Fibroblast of the aortic adventitia (primary cell): ENCODE measurements at regions not wholly inside any gene's neighbourhood (a gene's known extent, or its start where the extent isn't known, plus 50 kb on each side); places are given as distances from the start of the nearest gene placed in this dataset.
"Not testable (repeated sequence)": the region's sequence is repeated elsewhere in the genome, so short reads cannot be mapped to it uniquely, and the experiment has no call there.

Source experiments
- DNase-seq: peaks from one replicate; pipeline ENCODE4 v3.0.0-alpha.2; 2010; ENCODE audit warnings: low read depth
- H3K4me3 ChIP-seq: 2 replicates; pipeline ENCODE4 v1.5.1; 2011; ENCODE audit warnings: low read depth, mild to moderate bottlenecking, control low read depth, low read length, moderate library complexity
- TF ChIP-seq, protein P1 (sequence below): IDR thresholded peaks from 2 replicates; pipeline ENCODE4 v1.5.1; 2011; ENCODE audit warnings: mild to moderate bottlenecking, low read length, control low read depth, inconsistent platforms; ENCODE audit not compliant: insufficient read depth

DNA sequence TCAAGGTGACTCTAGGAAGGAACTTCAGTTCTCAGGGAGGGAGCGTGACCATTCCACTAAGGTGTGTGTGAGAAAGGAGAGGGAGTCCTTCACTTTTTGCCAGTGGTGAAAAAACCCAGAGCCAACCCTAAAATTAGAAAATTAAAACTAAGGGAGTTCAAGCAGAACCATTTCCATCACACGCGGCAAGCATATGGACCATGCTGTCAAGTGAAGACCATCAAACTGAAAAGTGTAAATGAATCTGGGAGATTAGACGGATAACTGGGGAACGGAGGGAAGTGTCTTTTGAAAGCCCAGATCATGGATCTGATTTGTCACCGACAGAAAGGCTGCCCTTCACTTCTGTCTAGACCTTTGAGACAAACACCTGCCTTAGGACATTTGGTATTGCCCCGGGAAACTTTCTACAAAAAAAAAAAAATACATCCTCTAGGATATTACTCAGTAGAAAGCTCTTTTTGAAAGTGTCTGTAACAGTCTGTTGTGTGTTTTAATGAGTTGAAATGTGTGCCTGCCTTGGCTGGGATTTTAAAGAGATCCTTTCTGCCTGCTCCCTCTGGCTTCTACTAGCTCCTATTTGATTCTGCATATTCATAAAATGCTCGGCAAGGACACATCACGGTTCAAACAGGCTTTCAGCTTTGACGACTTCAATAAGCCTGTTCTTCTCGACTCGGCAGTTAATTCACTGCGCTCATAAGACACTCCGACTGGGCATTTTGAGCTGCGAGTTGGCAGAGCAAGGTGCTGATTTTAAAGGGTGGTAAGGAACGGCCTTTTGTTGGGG lies 81.4 kb upstream of the ERCC4 start:
- no peak overlapping the region for H3K4me3 ChIP-seq
- no peak for DNase-seq
- TF ChIP-seq, protein P1, sequence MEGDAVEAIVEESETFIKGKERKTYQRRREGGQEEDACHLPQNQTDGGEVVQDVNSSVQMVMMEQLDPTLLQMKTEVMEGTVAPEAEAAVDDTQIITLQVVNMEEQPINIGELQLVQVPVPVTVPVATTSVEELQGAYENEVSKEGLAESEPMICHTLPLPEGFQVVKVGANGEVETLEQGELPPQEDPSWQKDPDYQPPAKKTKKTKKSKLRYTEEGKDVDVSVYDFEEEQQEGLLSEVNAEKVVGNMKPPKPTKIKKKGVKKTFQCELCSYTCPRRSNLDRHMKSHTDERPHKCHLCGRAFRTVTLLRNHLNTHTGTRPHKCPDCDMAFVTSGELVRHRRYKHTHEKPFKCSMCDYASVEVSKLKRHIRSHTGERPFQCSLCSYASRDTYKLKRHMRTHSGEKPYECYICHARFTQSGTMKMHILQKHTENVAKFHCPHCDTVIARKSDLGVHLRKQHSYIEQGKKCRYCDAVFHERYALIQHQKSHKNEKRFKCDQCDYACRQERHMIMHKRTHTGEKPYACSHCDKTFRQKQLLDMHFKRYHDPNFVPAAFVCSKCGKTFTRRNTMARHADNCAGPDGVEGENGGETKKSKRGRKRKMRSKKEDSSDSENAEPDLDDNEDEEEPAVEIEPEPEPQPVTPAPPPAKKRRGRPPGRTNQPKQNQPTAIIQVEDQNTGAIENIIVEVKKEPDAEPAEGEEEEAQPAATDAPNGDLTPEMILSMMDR = no peak

GRCh38 chr16:13839577-13839976 lies 80.4 kb upstream of the ERCC4 start:
- TF ChIP-seq, protein P1 = no peak
- H3K4me3 ChIP-seq = no peak overlapping the region
- no peak for DNase-seq

DNA sequence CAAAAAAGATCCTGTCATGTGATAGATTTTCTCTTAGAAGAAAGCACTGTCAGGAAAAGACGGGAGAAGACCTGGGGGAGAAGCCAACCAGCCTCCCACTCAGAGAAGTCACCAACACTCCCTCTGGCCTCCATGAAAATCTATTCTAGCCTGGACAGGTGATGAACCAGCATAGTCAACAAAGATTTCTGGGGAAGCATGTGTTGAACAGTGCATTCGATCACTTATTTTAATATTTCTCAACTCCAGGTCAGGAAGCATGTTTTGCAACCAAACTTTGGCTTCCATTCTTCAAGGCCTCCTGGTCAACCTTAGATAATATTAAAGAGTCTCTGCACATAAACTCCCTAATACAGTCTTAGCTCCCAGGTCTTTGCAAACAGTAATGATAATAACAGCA lies 74.7 kb upstream of the ERCC4 start:
- no peak for DNase-seq
- no peak overlapping the region for H3K4me3 ChIP-seq
- TF ChIP-seq, protein P1 = no peak

GRCh38 chr16:13848795-13849194 lies 71.2 kb upstream of the ERCC4 start:
- H3K4me3 ChIP-seq = no peak overlapping the region
- DNase-seq = no peak
- TF ChIP-seq, protein P1 = no peak

DNA sequence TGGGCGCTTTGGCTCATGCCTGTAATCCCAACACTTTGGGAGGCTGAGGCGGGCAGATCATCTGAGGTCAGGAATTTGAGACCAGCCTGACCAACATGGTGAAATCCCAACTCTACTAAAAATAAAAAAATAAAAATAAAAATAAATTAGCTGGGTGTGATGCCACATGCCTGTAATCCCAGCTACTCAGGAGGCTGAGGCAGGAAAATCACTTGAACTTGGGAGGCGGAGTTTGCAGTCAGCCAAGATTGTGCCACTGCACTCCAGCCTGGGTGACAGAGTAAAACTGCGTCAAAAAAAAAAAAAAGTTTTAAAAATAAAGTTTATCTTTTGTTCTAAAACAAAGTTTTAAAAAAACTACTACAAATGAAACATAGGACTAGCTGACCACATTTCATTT lies 69.8 kb upstream of the ERCC4 start:
- DNase-seq, H3K4me3 ChIP-seq: not testable (repeated sequence)

- no peak for DNase-seq
- TF ChIP-seq, protein P1 = no peak
- no peak overlapping the region for H3K4me3 ChIP-seq
These were observed 67.1 kb upstream of the ERCC4 start for GRCh38 chr16:13852827-13853226.

- H3K4me3 ChIP-seq = no peak overlapping the region
- DNase-seq = no peak
- TF ChIP-seq, protein P1 = no peak
These were observed 63.6 kb upstream of the ERCC4 start for GRCh38 chr16:13856398-13856797.
